Spleen (tissue), 11 donors: ENCODE measurements at regions not wholly inside any gene's neighbourhood (a gene's known extent, or its start where the extent isn't known, plus 50 kb on each side); places are given as distances from the start of the nearest gene placed in this dataset.

Experiments used
- DNase-seq: peaks from one replicate; pipeline ENCODE4 v3.0.0-alpha.2; 2020
- H3K27ac ChIP-seq, 8 donors: fragments of 200-600 bp; sonication (generic) in 7 of 8; 1 replicate in 4 of 8; 2 replicates in 4 of 8; pipeline versions ENCODE4 v1.5.0 to v1.8.0; 2016 to 2021; ENCODE audit warnings: inconsistent platforms in 4 of 8, mild to moderate bottlenecking in 4 of 8, moderate library complexity in 1 of 8
- H3K27me3 ChIP-seq, 7 donors: fragments of 200-600 bp; sonication (generic) in 6 of 7; replicated peaks in 1 of 7; 1 replicate in 4 of 7; 2 replicates in 3 of 7; pipeline versions ENCODE4 v1.5.0 to v1.8.0; 2016 to 2021; ENCODE audit warnings: inconsistent platforms in 3 of 7, mild to moderate bottlenecking in 1 of 7
- H3K36me3 ChIP-seq, 6 donors: fragments of 200-600 bp; sonication (generic) in 5 of 6; 1 replicate in 4 of 6; 2 replicates in 2 of 6; pipeline versions ENCODE4 v1.5.0 to v1.8.0; 2016 to 2021; ENCODE audit warnings: inconsistent platforms in 2 of 6
- H3K4me1 ChIP-seq, 6 donors: fragments of 200-600 bp; sonication (generic) in 5 of 6; 1 replicate in 3 of 6; 2 replicates in 3 of 6; pipeline versions ENCODE4 v1.5.0 to v1.8.0; 2016 to 2021; ENCODE audit warnings: inconsistent platforms in 3 of 6
- H3K4me3 ChIP-seq, 8 donors: fragments of 200-600 bp; sonication (generic) in 7 of 8; 1 replicate in 4 of 8; 2 replicates in 4 of 8; pipeline versions ENCODE4 v1.5.0 to v1.8.0; 2016 to 2021; ENCODE audit warnings: inconsistent platforms in 4 of 8, mild to moderate bottlenecking in 4 of 8, moderate library complexity in 2 of 8
- H3K9me3 ChIP-seq, 8 donors: fragments of 200-600 bp; sonication (generic) in 7 of 8; 1 replicate in 4 of 8; 2 replicates in 4 of 8; pipeline versions ENCODE4 v1.5.0 to v1.8.0; 2016 to 2021; ENCODE audit warnings: inconsistent platforms in 4 of 8
- CTCF ChIP-seq, 11 experiments: fragments of 200-600 bp in 7 of 11; fragments of 450-650 bp in 4 of 11; sonication (generic) in 4 of 11; IDR thresholded peaks in 8 of 11; conservative IDR thresholded peaks in 3 of 11; 1 replicate in 7 of 11; 2 replicates in 4 of 11; pipeline versions ENCODE4 v1.4.0 to v1.8.0; 2016 to 2021; ENCODE audit warnings: antibody characterized with exemption in 11 of 11, inconsistent platforms in 4 of 11, mild to moderate bottlenecking in 1 of 11
- POLR2A ChIP-seq, 3 donors: fragments of 450-650 bp; IDR thresholded peaks; one replicate each; pipeline ENCODE4 v1.5.1; 2017; ENCODE audit warnings: antibody characterized with exemption in 3 of 3, mild to moderate bottlenecking in 1 of 3
- POLR2AphosphoS5 ChIP-seq, 3 donors: sonication (generic); formaldehyde crosslinking; IDR thresholded peaks; one replicate each; pipeline ENCODE4 v1.5.1; 2017; ENCODE audit warnings: antibody characterized with exemption in 3 of 3
- WGBS, 5 donors: extraction: QIAGEN DNeasy Blood & Tissue Kit in 3 of 5; methylation state at CpG; one replicate each; pipeline versions ENCODE4 v1.1.5 to v1.1.7; 2013 to 2018; 5-methylcytosine and 5-hydroxymethylcytosine counted together
- intact Hi-C: fragments of 100-400 bp; cut with DNase I; formaldehyde crosslinking; loops from one replicate; pipeline ENCODE4 v1.15.0; 2023; ENCODE audit warnings: low total_unique reads
- donor health status: healthy with polysubstance abuse.
- donor health status: DM: no; HTN: no; CAD: no; lungs with moderate emphysema.
- donor health status: DM: no; HTN: no; CAD: no.
- donor health status: Bipolar disorder and iron deficiency.
- donor health status: healthy.
- donor health status: DM: no; HTN: no; CAD: no.
- donor health status: DM: yes; HTN: yes; CAD: no.

GRCh38 chr10:42911359-42911758, 128.8 kb downstream of the BMS1 start:
- no peak overlapping the region for H3K27ac ChIP-seq
- H3K4me1 ChIP-seq = no peaks in the 10 kb centered on the region
- H3K9me3 ChIP-seq = peaks cover 0 to 42% (median 31%) of the 10 kb centered on the region in 8 donors
- H3K4me3 ChIP-seq = no peak overlapping the region
- no peaks in the 10 kb centered on the region for H3K36me3 ChIP-seq
- WGBS, 5 donors = 73 to 89% (median 81%) methylated on average over 2 of the region's 2 CpGs
- no peaks in the 10 kb centered on the region for H3K27me3 ChIP-seq
- DNase-seq = no peak
- TF ChIP-seq POLR2AphosphoS5 (IDR thresholded peaks at IDR 0.05) (no peak), POLR2A (IDR thresholded peaks at IDR 0.05) (no peak), CTCF (IDR thresholded peaks at IDR 0.05 in 8 of 11, conservative IDR thresholded peaks at IDR 0.05 in 3 of 11) (no peak)
- intact Hi-C loops = no loop called here

GRCh38 chr10:42916974-42917373, 134.4 kb downstream of the BMS1 start:
- Histone ChIP-seq H3K27me3 (no peaks in the 10 kb centered on the region), H3K36me3 (no peaks in the 10 kb centered on the region), H3K4me3 (no peak overlapping the region), H3K9me3 (peaks cover 0 to 55% (median 34%) of the 10 kb centered on the region in 8 donors), H3K4me1 (no peaks in the 10 kb centered on the region), H3K27ac (no peak overlapping the region)
- TF ChIP-seq POLR2AphosphoS5 (IDR thresholded peaks at IDR 0.05) (no peak), CTCF (IDR thresholded peaks at IDR 0.05 in 8 of 11, conservative IDR thresholded peaks at IDR 0.05 in 3 of 11) (no peak), POLR2A (IDR thresholded peaks at IDR 0.05) (no peak)
- no peak for DNase-seq
- intact Hi-C loops = no loop called here

- H3K27me3 ChIP-seq = no peaks in the 10 kb centered on the region
- H3K36me3 ChIP-seq = no peaks in the 10 kb centered on the region
- no peak for TF ChIP-seq POLR2AphosphoS5 (IDR thresholded peaks at IDR 0.05)
- TF ChIP-seq POLR2A (IDR thresholded peaks at IDR 0.05) = no peak
- TF ChIP-seq CTCF (IDR thresholded peaks at IDR 0.05 in 8 of 11, conservative IDR thresholded peaks at IDR 0.05 in 3 of 11) = no peak
- H3K9me3 ChIP-seq = peaks cover 0 to 63% (median 39%) of the 10 kb centered on the region in 8 donors
- 8 to 17% (median 14%) methylated on average over 2 of the region's 2 CpGs for WGBS, 5 donors
- no peak for DNase-seq
- no peak overlapping the region for H3K27ac ChIP-seq
- no peaks in the 10 kb centered on the region for H3K4me1 ChIP-seq
- H3K4me3 ChIP-seq = no peak overlapping the region
- intact Hi-C loops = no loop called here
Measured at GRCh38 chr10:42917821-42918220, 135.2 kb downstream of the BMS1 start.

- peaks cover 0 to 37% (median 18%) of the 10 kb centered on the region in 8 donors for H3K9me3 ChIP-seq
- no peak overlapping the region for H3K4me3 ChIP-seq
- DNase-seq = no peak
- H3K36me3 ChIP-seq = no peaks in the 10 kb centered on the region
- no peak for TF ChIP-seq POLR2A (IDR thresholded peaks at IDR 0.05)
- TF ChIP-seq CTCF (IDR thresholded peaks at IDR 0.05 in 8 of 11, conservative IDR thresholded peaks at IDR 0.05 in 3 of 11) = no peak
- no peak for TF ChIP-seq POLR2AphosphoS5 (IDR thresholded peaks at IDR 0.05)
- intact Hi-C loops = no loop called here
- H3K27me3 ChIP-seq = peaks cover 0 to 4% (median 0%) of the 10 kb centered on the region in 7 donors
- WGBS, 5 donors = 84 to 94% (median 91%) methylated on average over 2 of the region's 2 CpGs
- H3K27ac ChIP-seq = no peak overlapping the region
- H3K4me1 ChIP-seq = no peaks in the 10 kb centered on the region
Measured at GRCh38 chr10:42921951-42922350, 139.4 kb downstream of the BMS1 start.
